Mesenchymal stem cell (in vitro differentiated cells and primary cell): ENCODE measurements at regions not wholly inside any gene's neighbourhood (a gene's known extent, or its start where the extent isn't known, plus 50 kb on each side); places are given as distances from the start of the nearest gene placed in this dataset.
A peak's percentile ranks its signal among the peaks of the same experiment; 100 is the strongest.

ENCODE experiments used
- DNase-seq: peaks from one replicate; pipeline ENCODE4 v3.0.0-alpha.2; 2013
- H2AFZ ChIP-seq: one replicate; pipeline ENCODE4 v1.6.1; 2013; ENCODE audit warnings: low read depth, mild to moderate bottlenecking, control low read depth, inconsistent platforms, low read length, moderate library complexity
- H2AK5ac ChIP-seq: 2 replicates; pipeline ENCODE4 v1.6.1; 2013; ENCODE audit warnings: low read length, moderate library complexity, mild to moderate bottlenecking, inconsistent platforms; ENCODE audit not compliant: severe bottlenecking
- H2BK120ac ChIP-seq: one replicate; pipeline ENCODE4 v1.6.1; 2013; ENCODE audit warnings: low read depth, mild to moderate bottlenecking, inconsistent platforms, low read length, moderate library complexity
- H2BK12ac ChIP-seq, 2 experiments: one replicate each; pipeline ENCODE4 v1.6.1; 2013; ENCODE audit warnings: inconsistent platforms in 2 of 2, low read length in 2 of 2, mild to moderate bottlenecking in 2 of 2, moderate library complexity in 2 of 2, control low read depth in 1 of 2
- H2BK15ac ChIP-seq: one replicate; pipeline ENCODE4 v1.6.1; 2013; ENCODE audit warnings: mild to moderate bottlenecking, low read depth, inconsistent platforms; ENCODE audit not compliant: poor library complexity, severe bottlenecking
- H2BK5ac ChIP-seq: 2 replicates; pipeline ENCODE4 v1.6.1; 2013; ENCODE audit warnings: low read depth, mild to moderate bottlenecking, low read length, control low read depth, inconsistent platforms; ENCODE audit not compliant: poor library complexity, severe bottlenecking
- H3K14ac ChIP-seq, 2 experiments: one replicate each; pipeline ENCODE4 v1.6.1; 2013; ENCODE audit warnings: inconsistent platforms in 2 of 2, low read length in 2 of 2, control low read depth in 1 of 2, mild to moderate bottlenecking in 1 of 2, moderate library complexity in 1 of 2
- H3K18ac ChIP-seq, 2 experiments: one replicate each; pipeline ENCODE4 v1.6.1; 2013; ENCODE audit warnings: inconsistent platforms in 2 of 2, low read length in 2 of 2, control low read depth in 1 of 2, low read depth in 1 of 2, mild to moderate bottlenecking in 1 of 2
- H3K23ac ChIP-seq, 2 experiments: one replicate each; pipeline ENCODE4 v1.6.1; 2013; ENCODE audit warnings: inconsistent platforms in 2 of 2, low read length in 2 of 2, mild to moderate bottlenecking in 2 of 2, moderate library complexity in 2 of 2, control low read depth in 1 of 2
- H3K27ac ChIP-seq: 2 replicates; pipeline ENCODE4 v1.5.1; 2013; ENCODE audit warnings: mild to moderate bottlenecking, moderate library complexity, low read length, control low read depth, inconsistent platforms; ENCODE audit not compliant: poor library complexity, severe bottlenecking
- H3K27me3 ChIP-seq, 2 experiments: 2 replicates each; pipeline versions ENCODE4 v1.6.1 to v1.7.0; 2013; ENCODE audit warnings: low read length in 2 of 2, mild to moderate bottlenecking in 2 of 2, moderate library complexity in 2 of 2, control low read depth in 1 of 2, inconsistent platforms in 1 of 2; ENCODE audit not compliant: control insufficient read depth in 1 of 2, insufficient read depth in 1 of 2
- H3K36me3 ChIP-seq, 2 experiments: 2 replicates each; pipeline versions ENCODE4 v1.6.1 to v1.7.0; 2013; ENCODE audit warnings: low read length in 2 of 2, control low read depth in 1 of 2, inconsistent platforms in 1 of 2, low read depth in 1 of 2, mild to moderate bottlenecking in 1 of 2; ENCODE audit not compliant: insufficient read depth in 2 of 2, control insufficient read depth in 1 of 2
- H3K4ac ChIP-seq, 2 experiments: one replicate each; pipeline ENCODE4 v1.6.1; 2013; ENCODE audit warnings: inconsistent platforms in 2 of 2, low read length in 2 of 2, mild to moderate bottlenecking in 2 of 2, moderate library complexity in 2 of 2, control low read depth in 1 of 2, low read depth in 1 of 2
- H3K4me1 ChIP-seq: 2 replicates; pipeline ENCODE4 v1.6.1; 2013; ENCODE audit warnings: low read depth, low read length, control low read depth; ENCODE audit not compliant: control insufficient read depth, insufficient read depth
- H3K4me2 ChIP-seq: 2 replicates; pipeline ENCODE4 v1.6.1; 2013; ENCODE audit warnings: low read length, mild to moderate bottlenecking, inconsistent platforms; ENCODE audit not compliant: poor library complexity, severe bottlenecking
- H3K4me3 ChIP-seq, 2 experiments: 2 replicates each; pipeline versions ENCODE4 v1.5.1 to v1.7.0; 2013; ENCODE audit warnings: low read length in 2 of 2, mild to moderate bottlenecking in 2 of 2, control low read depth in 1 of 2, low read depth in 1 of 2; ENCODE audit not compliant: insufficient read depth in 1 of 2
- H3K79me1 ChIP-seq: replicated peaks from 2 replicates; pipeline ENCODE4 v1.6.1; 2013; ENCODE audit warnings: mild to moderate bottlenecking, control low read depth, low read length, inconsistent platforms; ENCODE audit not compliant: poor library complexity, severe bottlenecking
- H3K9ac ChIP-seq: 2 replicates; pipeline ENCODE4 v1.7.0; 2013; ENCODE audit warnings: mild to moderate bottlenecking, low read length, moderate library complexity
- H3K9me3 ChIP-seq: 2 replicates; pipeline ENCODE4 v1.7.0; 2013; ENCODE audit warnings: mild to moderate bottlenecking, low read length; ENCODE audit not compliant: control insufficient read depth
- H4K8ac ChIP-seq: one replicate; pipeline ENCODE4 v1.6.1; 2013; ENCODE audit warnings: inconsistent platforms, mild to moderate bottlenecking, low read length, moderate library complexity
- H4K91ac ChIP-seq: one replicate; pipeline ENCODE4 v1.6.1; 2013; ENCODE audit warnings: mild to moderate bottlenecking, low read length, inconsistent platforms
- WGBS: methylation state at CpG from one replicate; pipeline ENCODE4 v1.1.7; 2013; ENCODE audit warnings: mixed read lengths; 5-methylcytosine and 5-hydroxymethylcytosine counted together

DNA sequence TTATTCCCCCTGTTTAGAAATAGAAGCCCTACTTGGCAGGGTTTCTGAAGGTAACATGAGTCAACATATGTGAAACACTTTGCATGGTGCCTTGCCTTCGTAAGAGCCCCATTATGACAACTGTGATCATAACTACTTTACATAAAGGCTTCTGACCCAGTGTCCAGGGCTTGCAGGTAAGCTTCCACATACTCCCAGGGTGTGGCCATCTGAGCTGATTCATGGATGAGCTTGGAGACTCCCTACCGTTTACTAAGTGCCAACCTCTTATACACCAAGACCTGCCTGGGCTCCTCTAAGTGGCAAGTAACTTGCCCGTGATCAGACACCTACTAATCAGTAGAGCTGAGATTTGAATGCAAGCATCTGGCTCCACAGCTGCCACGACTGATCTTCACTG is 62.8 kb upstream of the C5orf58 start:
- H2BK120ac ChIP-seq = no peak overlapping the region
- no peak overlapping the region for H4K8ac ChIP-seq
- H3K4ac ChIP-seq = no peak overlapping the region
- no peaks in the 10 kb centered on the region for H3K79me1 ChIP-seq
- WGBS = 87% methylated on average over 3 of the region's 4 CpGs
- H3K4me3 ChIP-seq = no peak overlapping the region
- no peaks in the 10 kb centered on the region for H3K9me3 ChIP-seq
- no peak overlapping the region for H3K4me2 ChIP-seq
- H4K91ac ChIP-seq = no peak overlapping the region
- H3K4me1 ChIP-seq = peaks cover 1% of the 10 kb centered on the region
- H3K14ac ChIP-seq = no peak overlapping the region
- no peak for DNase-seq
- H2BK12ac ChIP-seq = no peak overlapping the region
- no peak overlapping the region for H2BK15ac ChIP-seq
- H3K9ac ChIP-seq = no peak overlapping the region
- no peak overlapping the region for H3K23ac ChIP-seq
- H3K27me3 ChIP-seq = peaks cover 32 to 60% of the 10 kb centered on the region in 2 experiments
- no peak overlapping the region for H2AK5ac ChIP-seq
- no peak overlapping the region for H3K18ac ChIP-seq
- H3K27ac ChIP-seq = no peak overlapping the region
- H2AFZ ChIP-seq = no peak overlapping the region
- no peak overlapping the region for H2BK5ac ChIP-seq
- H3K36me3 ChIP-seq = no peaks in the 10 kb centered on the region

DNA sequence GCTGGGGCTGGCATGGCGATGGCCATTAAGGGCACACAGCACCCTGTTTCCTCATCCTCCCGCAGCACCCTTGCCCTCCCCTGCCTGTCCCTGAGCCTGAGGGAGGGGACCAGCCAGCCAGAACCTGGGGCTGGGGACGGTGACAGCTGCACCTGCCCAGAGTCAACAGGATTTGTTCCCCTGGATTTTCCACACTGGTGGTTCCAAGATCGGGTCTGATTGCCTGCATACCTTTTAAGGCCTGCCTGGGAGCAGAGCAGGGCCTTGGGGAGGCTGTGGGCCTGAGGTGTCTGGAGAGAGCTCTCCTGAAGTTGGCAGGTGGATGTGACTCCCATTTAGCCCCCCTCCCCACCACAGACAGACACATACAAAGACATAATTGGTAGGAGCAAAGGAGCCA is 61.0 kb upstream of the C5orf58 start:
- no peak overlapping the region for H2AFZ ChIP-seq
- no peak overlapping the region for H3K27ac ChIP-seq
- no peak overlapping the region for H2BK15ac ChIP-seq
- no peak overlapping the region for H3K4me3 ChIP-seq
- no peak overlapping the region for H3K23ac ChIP-seq
- H2AK5ac ChIP-seq = no peak overlapping the region
- H3K4me1 ChIP-seq = no peaks in the 10 kb centered on the region
- H2BK12ac ChIP-seq = no peak overlapping the region
- H3K79me1 ChIP-seq = no peaks in the 10 kb centered on the region
- H3K18ac ChIP-seq = no peak overlapping the region
- no peaks in the 10 kb centered on the region for H3K36me3 ChIP-seq
- no peak overlapping the region for H4K91ac ChIP-seq
- H3K14ac ChIP-seq = no peak overlapping the region
- no peaks in the 10 kb centered on the region for H3K9me3 ChIP-seq
- 80% methylated on average over 3 of the region's 4 CpGs for WGBS
- DNase-seq = no peak
- no peak overlapping the region for H4K8ac ChIP-seq
- H3K4ac ChIP-seq = no peak overlapping the region
- no peak overlapping the region for H2BK120ac ChIP-seq
- peaks cover 24 to 55% of the 10 kb centered on the region in 2 experiments for H3K27me3 ChIP-seq
- H3K4me2 ChIP-seq = no peak overlapping the region
- H3K9ac ChIP-seq = no peak overlapping the region
- H2BK5ac ChIP-seq = no peak overlapping the region

DNA sequence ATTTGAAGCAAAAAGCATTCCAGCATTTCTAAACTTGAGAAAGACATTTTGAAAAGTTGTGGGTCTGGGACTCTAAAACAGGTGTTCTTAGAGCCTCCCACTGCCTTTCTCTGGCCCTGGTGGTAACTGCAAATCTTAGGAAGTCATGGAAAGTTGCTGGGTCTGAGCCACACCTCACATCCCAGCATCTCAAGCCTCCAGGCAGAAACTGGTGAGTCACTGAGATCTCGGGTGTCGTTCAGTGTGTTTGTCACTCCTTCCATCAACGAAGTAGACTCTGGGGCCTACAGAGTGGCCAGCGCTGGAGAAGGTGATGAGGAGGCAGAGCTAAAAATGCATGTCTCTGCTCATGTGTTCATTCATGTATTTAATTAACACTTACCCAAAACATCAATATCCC is 59.6 kb upstream of the C5orf58 start:
- no peak overlapping the region for H3K4ac ChIP-seq
- H3K27ac ChIP-seq = no peak overlapping the region
- H3K4me2 ChIP-seq = no peak overlapping the region
- no peak overlapping the region for H3K9ac ChIP-seq
- H3K9me3 ChIP-seq = no peaks in the 10 kb centered on the region
- H2BK15ac ChIP-seq = no peak overlapping the region
- H3K4me3 ChIP-seq = no peak overlapping the region
- H2BK120ac ChIP-seq = no peak overlapping the region
- DNase-seq = peak; percentile 6
- H3K18ac ChIP-seq = no peak overlapping the region
- no peaks in the 10 kb centered on the region for H3K4me1 ChIP-seq
- H3K27me3 ChIP-seq = peaks cover 13 to 48% of the 10 kb centered on the region in 2 experiments
- WGBS = 27% methylated on average over 4 of the region's 4 CpGs
- H3K36me3 ChIP-seq = no peaks in the 10 kb centered on the region
- H4K8ac ChIP-seq = no peak overlapping the region
- H3K23ac ChIP-seq = no peak overlapping the region
- no peak overlapping the region for H2AK5ac ChIP-seq
- H2BK5ac ChIP-seq = no peak overlapping the region
- no peak overlapping the region for H4K91ac ChIP-seq
- H2BK12ac ChIP-seq = no peak overlapping the region
- no peak overlapping the region for H2AFZ ChIP-seq
- H3K79me1 ChIP-seq = no peaks in the 10 kb centered on the region
- no peak overlapping the region for H3K14ac ChIP-seq

DNA sequence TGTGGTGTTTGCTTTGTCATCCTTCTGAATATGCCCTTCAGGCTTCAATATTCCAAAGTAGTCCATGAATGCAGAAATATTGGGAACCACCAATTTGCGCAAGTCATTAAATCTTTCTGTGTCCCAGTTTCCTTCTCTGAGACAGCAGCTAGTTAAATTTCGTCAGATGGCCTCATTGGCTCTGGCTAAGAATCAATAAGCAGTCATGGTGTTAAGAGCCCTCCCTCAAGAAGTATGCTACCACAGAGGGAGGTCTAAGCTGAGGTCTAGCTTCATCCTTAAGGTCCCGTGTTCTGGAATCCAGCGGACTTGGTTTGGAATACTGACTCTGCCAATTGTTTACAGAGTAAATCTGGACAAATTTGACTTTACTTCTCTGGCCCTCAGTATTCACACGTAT is 59.1 kb upstream of the C5orf58 start:
- Histone ChIP-seq H2AK5ac (no peak overlapping the region), H3K18ac (no peak overlapping the region), H4K91ac (no peak overlapping the region), H3K14ac (no peak overlapping the region), H4K8ac (no peak overlapping the region), H3K9ac (no peak overlapping the region), H2BK12ac (no peak overlapping the region), H3K9me3 (no peaks in the 10 kb centered on the region), H2BK15ac (no peak overlapping the region), H2BK120ac (no peak overlapping the region), H3K27me3 (peaks cover 9 to 45% of the 10 kb centered on the region in 2 experiments), H3K4me1 (no peaks in the 10 kb centered on the region), H3K27ac (no peak overlapping the region), H3K4ac (no peak overlapping the region), H3K4me3 (no peak overlapping the region), H2AFZ (no peak overlapping the region), H3K4me2 (no peak overlapping the region), H2BK5ac (no peak overlapping the region), H3K23ac (no peak overlapping the region), H3K36me3 (no peaks in the 10 kb centered on the region), H3K79me1 (no peaks in the 10 kb centered on the region)
- 69% methylated on average over 5 of the region's 5 CpGs for WGBS
- no peak for DNase-seq
